GM19463 (cell line): ENCODE measurements at regions not wholly inside any gene's neighbourhood (a gene's known extent, or its start where the extent isn't known, plus 50 kb on each side); places are given as distances from the start of the nearest gene placed in this dataset.
"Not testable (repeated sequence)": the region's sequence is repeated elsewhere in the genome, so short reads cannot be mapped to it uniquely, and the experiment has no call there.

Experiments
- ATAC-seq: cut with Tn5 transposase; IDR thresholded peaks from one replicate; pipeline ENCODE4 v1.9.1; 2021; ENCODE audit warnings: mild to moderate bottlenecking, moderate library complexity; ENCODE audit not compliant: unreplicated experiment

DNA sequence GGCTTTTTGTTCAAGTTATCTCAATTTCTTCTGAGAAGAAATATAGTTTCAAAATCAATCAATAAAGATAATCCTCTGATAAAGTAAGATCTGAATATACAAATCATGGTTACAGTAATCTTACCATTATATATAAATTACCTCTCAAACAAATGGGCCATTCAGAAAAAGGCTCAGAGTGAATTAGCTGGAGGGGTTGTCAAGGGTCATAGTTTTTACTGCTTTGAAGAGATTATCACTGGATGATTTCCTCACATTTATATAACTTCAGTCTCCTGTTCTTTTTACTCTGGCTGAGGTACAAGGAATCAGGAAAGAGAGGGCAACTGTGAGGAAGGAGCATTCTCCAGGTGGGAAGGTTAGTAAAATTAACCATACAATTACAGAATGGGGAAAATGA is 148.6 kb upstream of the ELL2 start:
- no peak for ATAC-seq

DNA sequence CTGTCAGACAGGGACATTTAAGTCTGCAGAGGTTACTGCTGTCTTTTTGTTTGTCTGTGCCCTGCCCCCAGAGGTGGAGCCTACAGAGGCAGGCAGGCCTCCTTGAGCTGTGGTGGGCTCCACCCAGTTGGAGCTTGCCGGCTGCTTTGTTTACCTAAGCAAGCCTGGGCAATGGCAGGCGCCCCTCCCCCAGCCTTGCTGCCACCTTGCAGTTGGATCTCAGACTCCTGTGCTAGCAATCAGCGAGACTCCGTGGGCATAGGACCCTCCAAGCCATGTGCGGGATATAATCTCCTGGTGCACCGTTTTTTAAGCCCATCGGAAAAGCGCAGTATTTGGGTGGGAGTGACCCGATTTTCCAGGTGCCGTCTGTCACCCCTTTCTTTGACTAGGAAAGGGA is 147.0 kb upstream of the ELL2 start:
- not testable (repeated sequence) for ATAC-seq

- ATAC-seq: not testable (repeated sequence)
Measured at GRCh38 chr5:96103829-96104228, 142.2 kb upstream of the ELL2 start.

GRCh38 chr5:96101358-96102089 is 139.9 kb upstream of the ELL2 start:
- ATAC-seq: no peak

DNA sequence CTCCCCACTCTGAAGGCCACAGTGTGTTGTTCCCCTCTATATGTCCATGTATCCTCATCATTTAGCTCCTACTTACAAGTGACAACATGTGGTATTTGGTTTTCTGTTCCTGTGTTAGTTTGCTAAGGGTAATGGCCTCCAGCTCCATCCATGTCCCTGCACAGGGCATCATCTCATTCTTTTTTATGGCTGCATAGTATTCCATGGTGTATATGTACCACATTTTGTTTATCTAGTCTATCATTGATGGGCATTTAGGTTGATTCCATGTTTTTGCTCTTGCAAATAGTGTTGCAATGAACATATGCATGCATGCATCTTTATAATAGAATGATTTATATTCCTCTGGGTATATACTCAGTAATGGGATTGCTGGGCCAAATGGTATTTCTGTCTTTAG is 135.8 kb upstream of the ELL2 start:
- ATAC-seq: not testable (repeated sequence)

DNA sequence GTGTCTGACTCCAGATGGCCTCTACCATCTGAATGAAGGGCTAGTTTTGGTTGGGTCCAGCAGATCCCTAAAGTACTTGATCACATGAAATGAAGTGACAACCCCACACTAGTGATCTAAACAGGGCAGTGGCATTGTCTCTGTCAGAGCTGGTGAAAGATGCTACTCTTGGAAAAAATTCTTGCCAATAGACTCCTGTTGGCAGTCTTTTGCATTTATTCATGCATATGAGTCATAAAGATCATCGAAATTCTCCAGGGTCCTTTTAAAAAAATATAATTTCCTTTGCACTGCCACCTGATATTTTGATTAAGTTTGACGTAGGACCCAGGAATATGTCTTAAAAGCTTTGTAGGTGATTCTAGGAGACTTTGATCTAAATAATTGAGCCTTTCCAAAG is 135.1 kb upstream of the ELL2 start:
- ATAC-seq: no peak

- ATAC-seq: no peak
Measured at GRCh38 chr5:96094904-96095303, 133.3 kb upstream of the ELL2 start.

DNA sequence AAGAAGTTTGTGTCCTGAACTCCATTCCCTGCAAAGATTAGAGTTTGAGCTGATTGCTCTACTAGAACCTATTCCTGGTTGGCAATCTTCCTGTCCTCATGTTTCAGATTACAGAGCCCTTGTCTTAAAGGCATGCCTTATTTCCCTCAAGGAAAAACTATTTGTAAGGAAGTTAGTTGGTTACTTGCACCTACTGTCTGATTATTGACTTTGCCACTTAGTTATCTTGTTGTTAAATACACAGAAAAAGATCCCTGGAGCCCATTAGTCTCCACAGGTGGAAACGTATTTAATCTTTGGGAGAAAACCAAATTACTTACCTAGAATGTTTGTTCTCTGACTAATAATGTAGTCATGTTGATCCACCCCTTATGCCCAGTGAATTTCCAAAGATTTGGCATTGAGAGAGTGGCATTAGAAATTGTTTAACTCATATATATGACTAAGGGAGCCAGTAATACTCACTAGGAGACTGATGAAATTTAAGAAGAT is 132.3 kb upstream of the ELL2 start:
- no peak for ATAC-seq

DNA sequence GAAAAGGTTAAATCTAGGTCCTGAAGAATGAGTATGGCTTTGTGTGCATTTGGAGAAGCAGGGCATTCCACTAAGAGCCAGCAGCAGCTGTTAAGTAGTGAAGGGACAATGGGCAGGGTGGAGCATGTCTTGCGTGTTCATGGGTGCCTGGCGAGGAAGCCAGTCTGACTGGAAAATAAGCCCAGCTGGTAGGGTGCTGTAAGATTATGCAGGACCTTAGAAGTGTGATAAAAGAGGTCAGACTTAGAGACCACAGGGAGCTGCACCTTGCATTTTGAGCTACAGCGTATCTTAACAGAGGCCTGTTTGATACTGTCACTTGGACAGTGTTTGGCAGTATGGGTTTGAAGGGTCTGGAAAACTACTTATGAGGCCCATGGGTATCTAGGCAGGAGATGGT is 131.7 kb upstream of the ELL2 start:
- ATAC-seq: no peak

GRCh38 chr5:96091874-96092273 is 130.2 kb upstream of the ELL2 start:
- no peak for ATAC-seq

- no peak for ATAC-seq
Measured at GRCh38 chr5:96090215-96090614, 128.6 kb upstream of the ELL2 start.

- no peak for ATAC-seq
Measured at GRCh38 chr5:96088706-96089498, 127.3 kb upstream of the ELL2 start.

DNA sequence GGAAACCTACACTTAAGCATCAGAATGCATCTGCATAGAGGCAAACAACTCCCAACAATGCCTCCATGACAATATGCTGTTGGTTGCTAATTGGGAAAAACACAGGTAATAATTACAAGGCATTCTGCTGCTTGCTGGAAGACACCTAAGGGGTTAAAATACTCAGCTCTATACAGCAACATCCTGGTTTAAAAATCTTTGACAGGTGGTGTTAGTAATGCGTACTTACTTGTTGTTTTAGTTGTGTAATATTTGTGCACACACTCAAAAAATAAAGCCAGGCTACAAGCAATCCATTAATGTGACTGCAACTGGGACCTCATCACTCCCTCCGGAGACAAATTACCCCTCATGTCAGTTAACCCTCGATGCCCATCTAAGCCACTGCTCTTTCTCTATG is 126.3 kb upstream of the ELL2 start:
- no peak for ATAC-seq

DNA sequence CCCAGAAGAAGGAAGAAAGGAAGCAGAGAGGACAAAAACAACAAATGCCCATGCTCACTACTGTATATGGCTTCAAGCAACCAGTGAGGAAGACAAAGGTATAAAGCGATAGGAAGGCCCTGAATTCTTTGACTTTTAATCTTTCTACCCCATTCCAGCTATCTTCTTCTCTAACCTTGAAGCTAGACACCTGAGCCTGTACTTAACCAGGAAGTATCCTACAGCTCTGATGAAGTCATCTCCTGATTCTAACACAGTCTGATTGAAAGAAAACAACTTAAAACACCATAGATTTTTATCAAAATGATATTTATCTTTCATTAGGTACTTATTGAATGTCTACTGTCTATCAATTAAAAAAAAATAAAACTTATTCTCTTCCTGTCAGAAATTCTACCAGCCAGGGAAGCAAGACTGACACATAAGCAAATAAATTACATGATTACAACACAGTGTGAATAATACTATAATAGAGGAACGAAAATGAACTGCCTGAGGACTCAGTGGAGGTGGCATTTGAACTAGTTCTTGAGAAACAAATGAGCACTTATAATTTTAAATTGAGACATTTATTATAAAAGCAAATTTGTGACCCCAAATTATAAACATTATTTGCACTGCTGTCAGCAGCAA is 123.3 kb upstream of the ELL2 start:
- no peak for ATAC-seq

DNA sequence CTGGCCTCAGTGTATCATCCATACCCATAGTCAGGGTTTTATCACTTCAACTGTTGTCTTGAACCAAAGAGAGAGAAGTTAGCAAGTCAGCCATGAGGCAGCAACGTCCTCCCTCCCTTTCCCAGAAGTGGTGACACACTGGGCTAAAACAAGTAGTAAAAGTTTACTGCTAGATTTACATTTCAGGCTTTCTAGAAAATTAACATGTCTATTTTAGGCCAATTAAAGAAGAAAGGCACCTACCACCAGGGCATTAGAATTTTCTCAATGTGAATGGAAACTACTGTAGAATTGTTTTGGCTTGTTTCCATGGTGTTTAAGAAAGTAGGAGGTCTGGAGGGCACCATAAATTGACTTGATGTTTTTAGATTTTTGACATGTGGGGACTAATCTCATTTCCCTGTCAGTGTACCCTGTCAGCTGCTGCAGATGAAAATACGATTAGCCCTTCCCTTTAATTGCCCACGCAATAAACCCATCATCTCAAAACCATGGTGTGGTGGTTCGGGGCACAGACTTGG is 121.8 kb upstream of the ELL2 start:
- no peak for ATAC-seq

DNA sequence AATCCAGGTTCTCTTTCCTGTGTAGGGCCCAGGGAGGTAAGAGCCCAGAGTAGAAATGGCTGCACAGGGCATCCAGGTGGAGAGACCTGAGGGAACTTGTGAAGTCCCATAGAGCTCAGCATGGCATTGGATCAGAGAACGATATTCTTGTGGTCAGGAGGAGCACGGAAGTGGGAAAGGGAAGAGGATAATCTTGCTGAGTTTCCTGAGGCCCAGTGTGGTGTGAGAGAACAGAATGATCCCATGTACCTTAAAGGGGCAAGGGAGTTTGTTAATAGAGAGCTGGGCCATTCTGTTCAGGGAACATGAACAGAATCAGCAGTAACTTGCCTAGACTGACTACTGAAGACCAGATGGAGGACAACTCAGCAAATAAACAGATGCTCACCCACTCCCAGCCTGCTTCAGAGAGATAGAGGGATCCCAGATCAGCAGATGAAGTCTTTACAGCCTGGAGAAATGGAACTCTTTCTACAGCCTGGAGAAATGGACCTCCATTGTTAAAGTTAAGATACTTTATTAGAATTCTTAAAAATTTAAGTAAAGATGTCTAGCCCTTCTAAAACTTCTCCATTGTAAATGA is 119.7 kb upstream of the ELL2 start:
- ATAC-seq: no peak

GRCh38 chr5:96080557-96080956 is 118.9 kb upstream of the ELL2 start:
- ATAC-seq: no peak

DNA sequence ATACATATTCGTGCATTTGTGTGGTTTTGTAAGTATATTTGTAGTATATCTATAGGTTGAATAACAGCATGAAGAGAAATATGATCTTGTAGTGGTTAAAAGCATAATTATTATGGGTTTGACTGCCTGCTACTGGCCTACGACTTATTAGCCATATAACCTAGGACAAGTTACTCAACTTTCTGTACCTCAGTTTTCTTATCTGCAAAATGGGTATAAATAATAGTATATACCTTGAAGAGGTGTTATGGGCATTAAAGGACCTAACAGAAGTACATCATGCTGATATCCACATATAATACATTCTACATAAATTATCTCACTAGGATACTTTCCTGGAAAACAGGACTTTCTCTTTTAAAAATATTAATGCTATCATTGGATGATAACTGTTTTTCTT is 118.3 kb upstream of the ELL2 start:
- no peak for ATAC-seq

- ATAC-seq: peak; percentile 59
Measured at GRCh38 chr5:96079075-96079474, 117.4 kb upstream of the ELL2 start.

DNA sequence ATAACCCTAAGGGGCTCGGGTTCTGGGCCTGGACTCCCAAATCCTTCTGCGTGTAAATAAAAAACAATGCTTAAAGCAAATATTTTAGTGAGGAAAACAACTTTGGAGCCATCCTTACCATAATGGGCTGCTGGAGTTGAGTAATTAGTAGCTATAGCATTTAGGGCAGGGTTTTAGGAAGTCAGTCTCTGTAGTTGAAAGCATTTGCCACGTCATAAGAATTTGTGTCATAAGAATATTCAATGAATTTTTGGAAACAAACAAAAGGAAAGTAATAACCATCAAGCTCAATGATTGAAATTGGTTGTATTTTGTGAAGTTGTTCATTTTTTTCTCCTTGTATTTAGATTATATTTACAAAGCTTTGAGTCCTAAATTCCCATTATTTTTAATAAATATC is 114.8 kb upstream of the ELL2 start:
- ATAC-seq: no peak

DNA sequence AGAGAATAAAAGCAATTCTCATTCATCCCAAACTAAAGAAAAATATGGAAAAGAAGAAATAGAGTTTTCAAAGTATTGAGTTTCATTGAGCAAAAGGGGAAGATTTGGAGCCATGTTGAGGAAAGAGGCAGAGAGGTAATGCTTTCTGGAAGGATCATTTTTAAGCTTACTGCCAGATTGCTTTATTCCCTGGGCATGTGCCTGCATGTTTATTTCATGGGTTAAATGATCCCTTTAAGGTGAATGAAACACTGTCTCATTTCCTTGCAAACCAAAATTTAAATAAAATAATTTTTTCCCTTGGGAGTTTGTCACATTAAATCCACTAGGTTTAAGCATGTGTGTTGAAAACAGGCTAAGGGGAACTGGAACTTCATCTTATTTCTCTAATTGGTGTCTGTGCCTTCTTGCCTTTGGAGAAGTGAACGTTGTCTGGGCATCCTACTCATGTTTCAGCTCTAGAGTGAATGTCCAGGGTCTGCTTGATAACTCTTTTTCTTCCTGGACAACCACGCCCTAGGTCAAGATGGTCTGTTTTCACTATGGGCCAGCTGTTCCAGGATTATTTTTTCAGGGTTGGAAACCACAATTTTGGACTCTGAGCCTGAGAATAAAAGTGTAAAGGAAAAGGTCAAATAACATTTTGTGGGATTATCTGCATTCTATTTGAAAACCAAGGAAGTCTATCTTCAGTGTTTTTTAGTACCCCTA is 114.1 kb upstream of the ELL2 start:
- ATAC-seq: no peak
